OCI-LY7 (cell line): ENCODE measurements at regions not wholly inside any gene's neighbourhood (a gene's known extent, or its start where the extent isn't known, plus 50 kb on each side); places are given as distances from the start of the nearest gene placed in this dataset.

ENCODE experiments used
- EZH2phosphoT487 ChIP-seq: fragments of 200-600 bp; sonication (generic); IDR thresholded peaks from 2 replicates; pipeline ENCODE4 v1.6.1; 2018; ENCODE audit warnings: low read depth, borderline replicate concordance, mild to moderate bottlenecking, mixed run types, antibody characterized with exemption, low read length, moderate library complexity, mixed read lengths
- TF ChIP-seq, protein P1 (sequence below): fragments of 200-600 bp; sonication (generic); conservative IDR thresholded peaks from 2 replicates; pipeline ENCODE4 v1.5.1; 2014; ENCODE audit warnings: mild to moderate bottlenecking, antibody characterized with exemption, low read length, moderate library complexity, mixed read lengths

DNA sequence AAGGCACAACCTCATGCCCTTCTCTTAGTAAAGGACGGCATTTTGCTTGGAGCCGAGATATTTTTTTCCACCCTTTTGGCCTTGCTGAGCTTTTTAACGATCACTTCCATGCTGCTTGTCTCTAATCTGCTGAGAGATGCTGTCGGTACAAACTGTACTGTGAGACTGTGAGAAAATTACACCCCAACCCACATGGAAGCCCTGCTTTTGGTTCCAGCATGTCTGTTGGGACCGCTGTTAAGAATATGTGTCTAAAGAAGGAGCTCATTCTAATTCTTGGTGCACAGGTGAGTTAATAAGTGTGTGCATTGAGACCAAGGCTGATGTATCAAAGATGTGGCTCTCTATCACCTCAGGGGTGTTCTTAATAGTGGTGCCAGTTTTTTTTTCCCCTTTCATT, 304.5 kb upstream of the MAP3K7 start:
- TF ChIP-seq, protein P1, sequence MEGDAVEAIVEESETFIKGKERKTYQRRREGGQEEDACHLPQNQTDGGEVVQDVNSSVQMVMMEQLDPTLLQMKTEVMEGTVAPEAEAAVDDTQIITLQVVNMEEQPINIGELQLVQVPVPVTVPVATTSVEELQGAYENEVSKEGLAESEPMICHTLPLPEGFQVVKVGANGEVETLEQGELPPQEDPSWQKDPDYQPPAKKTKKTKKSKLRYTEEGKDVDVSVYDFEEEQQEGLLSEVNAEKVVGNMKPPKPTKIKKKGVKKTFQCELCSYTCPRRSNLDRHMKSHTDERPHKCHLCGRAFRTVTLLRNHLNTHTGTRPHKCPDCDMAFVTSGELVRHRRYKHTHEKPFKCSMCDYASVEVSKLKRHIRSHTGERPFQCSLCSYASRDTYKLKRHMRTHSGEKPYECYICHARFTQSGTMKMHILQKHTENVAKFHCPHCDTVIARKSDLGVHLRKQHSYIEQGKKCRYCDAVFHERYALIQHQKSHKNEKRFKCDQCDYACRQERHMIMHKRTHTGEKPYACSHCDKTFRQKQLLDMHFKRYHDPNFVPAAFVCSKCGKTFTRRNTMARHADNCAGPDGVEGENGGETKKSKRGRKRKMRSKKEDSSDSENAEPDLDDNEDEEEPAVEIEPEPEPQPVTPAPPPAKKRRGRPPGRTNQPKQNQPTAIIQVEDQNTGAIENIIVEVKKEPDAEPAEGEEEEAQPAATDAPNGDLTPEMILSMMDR: no peak
- no peak for TF ChIP-seq EZH2phosphoT487
